Pancreas (tissue), 10 donors: ENCODE measurements at regions not wholly inside any gene's neighbourhood (a gene's known extent, or its start where the extent isn't known, plus 50 kb on each side); places are given as distances from the start of the nearest gene placed in this dataset.

Experiments
- ATAC-seq, 4 donors: fragments of 200-7000 bp; cut with Tn5 transposase; one replicate each; pipeline versions ENCODE4 v1.8.0 to v1.9.1; 2020; ENCODE audit warnings: mild to moderate bottlenecking in 4 of 4, moderate library complexity in 4 of 4
- DNase-seq, 6 donors: peaks; one replicate each; pipeline ENCODE4 v3.0.0-alpha.2; 2020
- FAIRE-seq: peaks from 2 replicates; lab custom pipeline; 2012; peaks lifted over from hg19 to GRCh38; lab: Jason Lieb, UNC
- H3K27ac ChIP-seq, 4 donors: fragments of 200-600 bp; sonication (generic); 1 replicate in 3 of 4; 2 replicates in 1 of 4; pipeline versions ENCODE4 v1.5.0 to v1.8.0; 2020
- H3K27me3 ChIP-seq, 4 donors: fragments of 200-600 bp; one replicate each; pipeline ENCODE4 v1.8.0; 2021
- H3K36me3 ChIP-seq, 3 donors: fragments of 200-600 bp; sonication (generic) in 1 of 3; one replicate each; pipeline versions ENCODE4 v1.5.0 to v1.8.0; 2020 to 2021
- H3K4me1 ChIP-seq, 3 donors: fragments of 200-600 bp; one replicate each; pipeline ENCODE4 v1.8.0; 2021
- H3K4me3 ChIP-seq, 4 donors: fragments of 200-600 bp; sonication (generic) in 2 of 4; one replicate each; pipeline versions ENCODE4 v1.5.0 to v1.8.0; 2020 to 2021
- H3K9me3 ChIP-seq, 4 donors: fragments of 200-600 bp; one replicate each; pipeline ENCODE4 v1.8.0; 2021
- WGBS, 2 donors: extraction: QIAGEN DNeasy Blood & Tissue Kit; methylation state at CpG; one replicate each; pipeline ENCODE4 v1.1.7; 2013; 5-methylcytosine and 5-hydroxymethylcytosine counted together
- intact Hi-C, 3 donors: fragments of 100-400 bp; cut with DNase I; formaldehyde crosslinking; loops; one replicate each; pipeline versions ENCODE4 v1.11.1 to v1.14.2; 2022
- TF ChIP-seq, protein P1 (sequence below), 4 donors: fragments of 200-600 bp; sonication (generic) in 3 of 4; IDR thresholded peaks; one replicate each; pipeline versions ENCODE4 v1.5.0 to v1.8.0; 2021; ENCODE audit warnings: antibody characterized with exemption in 4 of 4
- donor health status: healthy with polysubstance abuse.
- donor health status: DM: no; HTN: no; CAD: no; lungs with moderate emphysema.
- donor health status: DM: no; HTN: no; CAD: no.
- donor health status: control.
- donor health status: control.
- donor health status: Bipolar disorder and iron deficiency.
- donor health status: DM: yes; HTN: yes; CAD: no.
- donor health status: DM: no; HTN: no; CAD: no.
- donor health status: DM: no; HTN: no; CAD: no.
- donor health status: DM: yes; HTN: yes; CAD: no.

DNA sequence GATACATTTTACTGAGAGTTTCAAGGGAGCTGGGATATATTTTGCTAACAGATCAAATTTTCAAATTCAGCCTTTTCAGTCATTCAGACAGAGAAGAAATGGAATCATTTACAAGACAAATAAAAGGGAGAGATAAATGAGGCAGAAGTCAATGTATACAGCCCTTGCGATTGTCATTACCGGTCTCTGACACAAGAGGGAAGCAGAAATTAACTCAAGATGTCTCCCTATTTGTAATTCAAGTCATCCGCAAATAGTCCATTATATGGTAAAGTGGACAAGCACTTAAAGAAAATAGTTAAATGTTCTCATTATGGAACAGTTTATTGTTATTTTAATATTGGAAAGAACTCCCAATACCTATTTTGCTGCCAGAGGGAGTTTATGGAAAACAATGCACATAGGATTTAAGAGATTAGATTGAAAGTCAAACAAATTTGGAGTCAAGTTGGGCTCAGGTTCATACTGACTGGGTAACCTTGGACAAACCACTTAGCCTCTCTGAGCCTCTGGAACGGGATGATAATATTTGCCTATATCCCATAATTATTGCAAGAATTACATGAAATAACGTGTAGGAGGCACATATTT is 89.3 kb upstream of the PRKCQ start:
- TF ChIP-seq, protein P1, sequence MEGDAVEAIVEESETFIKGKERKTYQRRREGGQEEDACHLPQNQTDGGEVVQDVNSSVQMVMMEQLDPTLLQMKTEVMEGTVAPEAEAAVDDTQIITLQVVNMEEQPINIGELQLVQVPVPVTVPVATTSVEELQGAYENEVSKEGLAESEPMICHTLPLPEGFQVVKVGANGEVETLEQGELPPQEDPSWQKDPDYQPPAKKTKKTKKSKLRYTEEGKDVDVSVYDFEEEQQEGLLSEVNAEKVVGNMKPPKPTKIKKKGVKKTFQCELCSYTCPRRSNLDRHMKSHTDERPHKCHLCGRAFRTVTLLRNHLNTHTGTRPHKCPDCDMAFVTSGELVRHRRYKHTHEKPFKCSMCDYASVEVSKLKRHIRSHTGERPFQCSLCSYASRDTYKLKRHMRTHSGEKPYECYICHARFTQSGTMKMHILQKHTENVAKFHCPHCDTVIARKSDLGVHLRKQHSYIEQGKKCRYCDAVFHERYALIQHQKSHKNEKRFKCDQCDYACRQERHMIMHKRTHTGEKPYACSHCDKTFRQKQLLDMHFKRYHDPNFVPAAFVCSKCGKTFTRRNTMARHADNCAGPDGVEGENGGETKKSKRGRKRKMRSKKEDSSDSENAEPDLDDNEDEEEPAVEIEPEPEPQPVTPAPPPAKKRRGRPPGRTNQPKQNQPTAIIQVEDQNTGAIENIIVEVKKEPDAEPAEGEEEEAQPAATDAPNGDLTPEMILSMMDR (IDR thresholded peaks at IDR 0.05), result peak in 3 of 4 donors; percentile 40 to 59 (median 48)
- ATAC-seq, result peak in 3 of 4 donors; percentile 77 to 81 (median 79)
- H3K4me1 ChIP-seq, result no peaks in the 10 kb centered on the region
- DNase-seq, result no peak
- H3K27me3 ChIP-seq, result peaks cover 0 to 7% (median 0%) of the 10 kb centered on the region in 4 donors
- no peak for FAIRE-seq
- no peaks in the 10 kb centered on the region for H3K36me3 ChIP-seq
- H3K27ac ChIP-seq, result no peak overlapping the region
- WGBS, 2 donors, result 11 to 16% methylated on average over 5 of the region's 5 CpGs
- no peaks in the 10 kb centered on the region for H3K9me3 ChIP-seq
- intact Hi-C loops, result loop anchor here in 1 of 3 donors (10.0 kb wide), 1 partner anchor 745 kb away; the partner anchor contains the start of gene SFMBT2
- H3K4me3 ChIP-seq, result no peak overlapping the region

DNA sequence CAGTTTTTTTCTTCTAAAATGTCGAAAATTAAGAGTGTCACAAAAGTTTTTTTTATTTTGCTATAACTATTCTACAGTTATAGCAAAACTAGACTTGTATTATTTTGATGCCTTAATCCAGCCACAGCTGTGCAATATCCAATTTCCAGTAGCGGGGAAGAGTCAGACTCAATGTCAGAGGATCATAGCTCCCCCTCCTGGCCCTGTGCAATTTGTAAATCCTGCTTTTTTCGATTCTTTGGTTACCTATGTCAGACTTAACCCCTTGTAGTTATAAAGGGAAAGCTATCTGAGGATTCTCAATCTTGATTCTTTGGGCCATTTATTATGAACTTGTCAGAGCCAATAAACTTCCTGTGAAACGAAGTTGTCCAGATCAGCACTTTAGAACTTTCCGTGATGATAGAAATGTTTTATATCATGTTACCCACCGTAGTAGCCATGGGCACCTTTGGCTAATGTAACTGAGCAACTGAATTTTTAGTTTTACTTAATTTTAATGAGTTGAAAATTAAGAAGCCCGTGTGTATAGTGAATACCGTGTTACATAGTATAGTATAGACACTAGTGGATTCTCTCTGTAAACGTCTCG is 87.7 kb upstream of the PRKCQ start:
- WGBS, 2 donors, result 27 to 29% methylated on average over 10 of the region's 10 CpGs
- TF ChIP-seq, protein P1 (IDR thresholded peaks at IDR 0.05), result peak in 1 of 4 donors; percentile 25
- Histone ChIP-seq H3K27ac (no peak overlapping the region), H3K4me1 (no peaks in the 10 kb centered on the region), H3K36me3 (no peaks in the 10 kb centered on the region), H3K27me3 (peaks cover 0 to 7% (median 0%) of the 10 kb centered on the region in 4 donors), H3K9me3 (no peaks in the 10 kb centered on the region), H3K4me3 (no peak overlapping the region)
- ATAC-seq (peak in 3 of 4 donors; percentile 74 to 79 (median 77)), FAIRE-seq (peak; percentile 51), DNase-seq (peak in 1 of 6 donors; percentile 15)
- intact Hi-C loops, result loop anchor here in 1 of 3 donors (10.0 kb wide), 1 partner anchor 747 kb away; the partner anchor contains the start of gene SFMBT2

DNA sequence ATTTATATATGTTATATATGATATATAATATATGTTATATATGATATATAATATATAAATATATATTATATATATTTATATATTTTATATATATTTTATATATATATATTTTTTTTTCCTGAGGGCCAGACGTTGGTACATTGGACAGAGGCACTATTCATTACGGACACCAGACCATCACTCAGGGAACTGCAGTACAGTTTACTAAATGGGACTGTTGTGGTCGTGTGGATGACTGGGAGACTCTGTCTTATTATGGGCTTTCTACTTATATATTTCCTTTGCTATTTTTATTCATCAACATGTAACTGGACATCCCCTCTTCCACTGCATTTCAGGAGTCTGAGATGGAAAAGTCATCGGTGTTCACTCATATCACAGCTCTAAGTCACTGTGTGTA is 87.1 kb upstream of the PRKCQ start:
- 32 to 36% methylated on average over 4 of the region's 4 CpGs for WGBS, 2 donors
- TF ChIP-seq, protein P1 (IDR thresholded peaks at IDR 0.05), result no peak
- H3K36me3 ChIP-seq, result no peaks in the 10 kb centered on the region
- no peak overlapping the region for H3K27ac ChIP-seq
- intact Hi-C loops, result loop anchor here in 1 of 3 donors (10.0 kb wide), 1 partner anchor 748 kb away; the partner anchor contains the start of gene SFMBT2
- H3K4me1 ChIP-seq, result no peaks in the 10 kb centered on the region
- H3K4me3 ChIP-seq, result no peak overlapping the region
- DNase-seq (no peak), FAIRE-seq (peak; percentile 78), ATAC-seq (no peak)
- H3K9me3 ChIP-seq, result no peaks in the 10 kb centered on the region
- H3K27me3 ChIP-seq, result peaks cover 0 to 7% (median 0%) of the 10 kb centered on the region in 4 donors

- peaks cover 0 to 7% (median 0%) of the 10 kb centered on the region in 4 donors for H3K27me3 ChIP-seq
- DNase-seq (no peak), ATAC-seq (no peak), FAIRE-seq (no peak)
- 50 to 68% methylated on average over 6 of the region's 6 CpGs for WGBS, 2 donors
- no peak overlapping the region for H3K27ac ChIP-seq
- no peak overlapping the region for H3K4me3 ChIP-seq
- H3K4me1 ChIP-seq, result no peaks in the 10 kb centered on the region
- intact Hi-C loops, result loop anchor here in 1 of 3 donors (10.0 kb wide), 1 partner anchor 749 kb away; the partner anchor contains the start of gene SFMBT2
- TF ChIP-seq, protein P1 (IDR thresholded peaks at IDR 0.05), result no peak
- no peaks in the 10 kb centered on the region for H3K36me3 ChIP-seq
- H3K9me3 ChIP-seq, result no peaks in the 10 kb centered on the region
Observed at GRCh38 chr10:6665847-6666246, 85.8 kb upstream of the PRKCQ start.
